ENCODE measurements at regions not wholly inside any gene's neighbourhood (a gene's known extent, or its start where the extent isn't known, plus 50 kb on each side); places are given as distances from the start of the nearest gene placed in this dataset.

DNA sequence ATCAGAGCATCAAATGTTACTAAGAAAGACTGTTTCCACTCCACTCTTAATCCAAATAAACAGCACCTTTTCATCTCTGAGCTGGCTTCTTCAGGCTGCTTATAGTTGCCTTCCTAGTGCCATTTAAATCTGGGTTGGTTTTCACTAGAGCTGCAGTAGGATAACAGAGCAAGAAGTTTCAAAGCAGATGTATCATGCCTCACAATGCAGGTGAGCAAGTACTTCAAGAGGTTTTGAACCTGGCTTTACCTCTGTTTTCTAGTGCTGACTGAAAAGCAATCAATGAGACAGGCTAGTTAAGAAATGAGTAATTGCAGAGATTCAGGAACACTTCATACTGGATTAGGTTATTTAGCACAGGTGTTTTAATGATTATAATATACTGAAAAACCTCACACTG lies 147.7 kb upstream of the SATB1 start:
- TF ChIP-seq, protein P1, sequence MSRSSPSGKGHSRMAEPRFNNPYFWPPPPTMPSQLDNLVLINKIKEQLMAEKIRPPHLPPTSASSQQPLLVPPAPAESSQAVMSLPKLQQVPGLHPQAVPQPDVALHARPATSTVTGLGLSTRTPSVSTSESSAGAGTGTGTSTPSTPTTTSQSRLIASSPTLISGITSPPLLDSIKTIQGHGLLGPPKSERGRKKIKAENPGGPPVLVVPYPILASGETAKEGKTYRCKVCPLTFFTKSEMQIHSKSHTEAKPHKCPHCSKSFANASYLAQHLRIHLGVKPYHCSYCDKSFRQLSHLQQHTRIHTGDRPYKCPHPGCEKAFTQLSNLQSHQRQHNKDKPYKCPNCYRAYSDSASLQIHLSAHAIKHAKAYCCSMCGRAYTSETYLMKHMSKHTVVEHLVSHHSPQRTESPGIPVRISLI (tag by site-specific recombination; IDR thresholded peaks at IDR 0.05): no peak
- TF ChIP-seq, protein P2, sequence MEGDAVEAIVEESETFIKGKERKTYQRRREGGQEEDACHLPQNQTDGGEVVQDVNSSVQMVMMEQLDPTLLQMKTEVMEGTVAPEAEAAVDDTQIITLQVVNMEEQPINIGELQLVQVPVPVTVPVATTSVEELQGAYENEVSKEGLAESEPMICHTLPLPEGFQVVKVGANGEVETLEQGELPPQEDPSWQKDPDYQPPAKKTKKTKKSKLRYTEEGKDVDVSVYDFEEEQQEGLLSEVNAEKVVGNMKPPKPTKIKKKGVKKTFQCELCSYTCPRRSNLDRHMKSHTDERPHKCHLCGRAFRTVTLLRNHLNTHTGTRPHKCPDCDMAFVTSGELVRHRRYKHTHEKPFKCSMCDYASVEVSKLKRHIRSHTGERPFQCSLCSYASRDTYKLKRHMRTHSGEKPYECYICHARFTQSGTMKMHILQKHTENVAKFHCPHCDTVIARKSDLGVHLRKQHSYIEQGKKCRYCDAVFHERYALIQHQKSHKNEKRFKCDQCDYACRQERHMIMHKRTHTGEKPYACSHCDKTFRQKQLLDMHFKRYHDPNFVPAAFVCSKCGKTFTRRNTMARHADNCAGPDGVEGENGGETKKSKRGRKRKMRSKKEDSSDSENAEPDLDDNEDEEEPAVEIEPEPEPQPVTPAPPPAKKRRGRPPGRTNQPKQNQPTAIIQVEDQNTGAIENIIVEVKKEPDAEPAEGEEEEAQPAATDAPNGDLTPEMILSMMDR (tag by site-specific recombination; IDR thresholded peaks at IDR 0.05): no peak
- TF ChIP-seq ZNF175 (tag by site-specific recombination; IDR thresholded peaks at IDR 0.05): no peak
- TF ChIP-seq, protein P3, sequence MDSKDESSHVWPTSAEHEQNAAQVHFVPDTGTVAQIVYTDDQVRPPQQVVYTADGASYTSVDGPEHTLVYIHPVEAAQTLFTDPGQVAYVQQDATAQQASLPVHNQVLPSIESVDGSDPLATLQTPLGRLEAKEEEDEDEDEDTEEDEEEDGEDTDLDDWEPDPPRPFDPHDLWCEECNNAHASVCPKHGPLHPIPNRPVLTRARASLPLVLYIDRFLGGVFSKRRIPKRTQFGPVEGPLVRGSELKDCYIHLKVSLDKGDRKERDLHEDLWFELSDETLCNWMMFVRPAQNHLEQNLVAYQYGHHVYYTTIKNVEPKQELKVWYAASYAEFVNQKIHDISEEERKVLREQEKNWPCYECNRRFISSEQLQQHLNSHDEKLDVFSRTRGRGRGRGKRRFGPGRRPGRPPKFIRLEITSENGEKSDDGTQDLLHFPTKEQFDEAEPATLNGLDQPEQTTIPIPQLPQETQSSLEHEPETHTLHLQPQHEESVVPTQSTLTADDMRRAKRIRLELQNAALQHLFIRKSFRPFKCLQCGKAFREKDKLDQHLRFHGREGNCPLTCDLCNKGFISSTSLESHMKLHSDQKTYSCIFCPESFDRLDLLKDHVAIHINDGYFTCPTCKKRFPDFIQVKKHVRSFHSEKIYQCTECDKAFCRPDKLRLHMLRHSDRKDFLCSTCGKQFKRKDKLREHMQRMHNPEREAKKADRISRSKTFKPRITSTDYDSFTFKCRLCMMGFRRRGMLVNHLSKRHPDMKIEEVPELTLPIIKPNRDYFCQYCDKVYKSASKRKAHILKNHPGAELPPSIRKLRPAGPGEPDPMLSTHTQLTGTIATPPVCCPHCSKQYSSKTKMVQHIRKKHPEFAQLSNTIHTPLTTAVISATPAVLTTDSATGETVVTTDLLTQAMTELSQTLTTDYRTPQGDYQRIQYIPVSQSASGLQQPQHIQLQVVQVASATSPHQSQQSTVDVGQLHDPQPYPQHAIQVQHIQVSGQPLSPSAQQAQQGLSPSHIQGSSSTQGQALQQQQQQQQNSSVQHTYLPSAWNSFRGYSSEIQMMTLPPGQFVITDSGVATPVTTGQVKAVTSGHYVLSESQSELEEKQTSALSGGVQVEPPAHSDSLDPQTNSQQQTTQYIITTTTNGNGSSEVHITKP (tag by site-specific recombination; IDR thresholded peaks at IDR 0.05): no peak
- no peak for TF ChIP-seq ZNF121 (tag by site-specific recombination; IDR thresholded peaks at IDR 0.05)
- TF ChIP-seq BCL11A (tag by site-specific recombination; IDR thresholded peaks at IDR 0.05; ENCODE audit: low read depth): no peak
- no peak for TF ChIP-seq ZNF558 (tag by site-specific recombination; IDR thresholded peaks at IDR 0.05)

Measured in HEK293 (cell line).